H1 (cell line): ENCODE measurements at regions not wholly inside any gene's neighbourhood (a gene's known extent, or its start where the extent isn't known, plus 50 kb on each side); places are given as distances from the start of the nearest gene placed in this dataset.

Experiments
- CTCF ChIA-PET: fragments of 300-600 bp; sonication (Branson Sonifier 250); formaldehyde crosslinking; loops from one replicate; lab custom pipeline; 2021; ENCODE audit not compliant: partially characterized antibody; lab: Charles Lee
- POLR2A ChIA-PET: fragments of 300-600 bp; sonication (Branson Sonifier 250); formaldehyde crosslinking; loops from one replicate; lab custom pipeline; 2021; ENCODE audit warnings: inconsistent platforms; ENCODE audit not compliant: partially characterized antibody; lab: Charles Lee
- DNase-seq, 2 experiments: peaks; one replicate each; pipeline versions ENCODE4 v3.0.0 to v3.0.0-alpha.2; 2010 to 2022; ENCODE audit warnings: low spot score in 2 of 2, low read depth in 1 of 2, mixed read lengths in 1 of 2
- FAIRE-seq: peaks from 2 replicates; lab custom pipeline; 2011; peaks lifted over from hg19 to GRCh38; lab: Jason Lieb, UNC
- H2AFZ ChIP-seq: 2 replicates; pipeline ENCODE4 v1.8.1; 2012; ENCODE audit warnings: low read length, inconsistent platforms
- H2AK5ac ChIP-seq: 2 replicates; pipeline ENCODE4 v1.6.1; 2013; ENCODE audit warnings: low read depth, low read length
- H2BK120ac ChIP-seq: replicated peaks from 2 replicates; pipeline ENCODE3; 2013; ENCODE audit warnings: low read depth, low read length, inconsistent platforms
- H2BK12ac ChIP-seq: 2 replicates; pipeline ENCODE4 v1.6.1; 2013; ENCODE audit warnings: low read depth, low read length
- H2BK15ac ChIP-seq: 2 replicates; pipeline ENCODE4 v1.6.1; 2013; ENCODE audit warnings: low read length
- H2BK20ac ChIP-seq: 2 replicates; pipeline ENCODE4 v1.6.1; 2013; ENCODE audit warnings: low read length
- H2BK5ac ChIP-seq: 2 replicates; pipeline ENCODE4 v1.6.1; 2013; ENCODE audit warnings: low read depth, low read length
- H3K14ac ChIP-seq: 2 replicates; pipeline ENCODE4 v1.6.1; 2013; ENCODE audit warnings: inconsistent platforms; ENCODE audit not compliant: insufficient read length
- H3K18ac ChIP-seq: 2 replicates; pipeline ENCODE4 v1.6.1; 2013; ENCODE audit warnings: low read length; ENCODE audit errors: extremely low read depth
- H3K23ac ChIP-seq: 2 replicates; pipeline ENCODE4 v1.6.1; 2013; ENCODE audit warnings: inconsistent platforms; ENCODE audit not compliant: insufficient read length
- H3K23me2 ChIP-seq: 2 replicates; pipeline ENCODE4 v1.6.1; 2013; ENCODE audit warnings: low read depth, low read length
- H3K27ac ChIP-seq: 2 replicates; pipeline ENCODE4 v1.6.1; 2011; ENCODE audit warnings: low read depth, low read length, inconsistent platforms
- H3K27me3 ChIP-seq, 4 experiments: replicated peaks in 1 of 4; 1 replicate in 1 of 4; 2 replicates in 3 of 4; pipeline versions ENCODE4 v1.6.1 to v1.8.1; 2011 to 2013; ENCODE audit warnings: low read length in 3 of 4, mild to moderate bottlenecking in 3 of 4, inconsistent platforms in 2 of 4, mixed read lengths in 2 of 4, moderate library complexity in 1 of 4; ENCODE audit not compliant: control insufficient read depth in 3 of 4, insufficient read depth in 3 of 4; ENCODE audit errors: extremely low read depth in 1 of 4
- H3K36me3 ChIP-seq, 4 experiments: 2 replicates each; pipeline versions ENCODE4 v1.6.1 to v1.8.1; 2011 to 2013; ENCODE audit warnings: mild to moderate bottlenecking in 4 of 4, low read length in 3 of 4, moderate library complexity in 2 of 4, control low read depth in 1 of 4, inconsistent platforms in 1 of 4; ENCODE audit not compliant: insufficient read depth in 4 of 4, control insufficient read depth in 2 of 4
- H3K4ac ChIP-seq: replicated peaks from 2 replicates; pipeline ENCODE3; 2013; ENCODE audit warnings: low read length, low read depth, mixed read lengths, inconsistent platforms; ENCODE audit not compliant: insufficient read length
- H3K4me1 ChIP-seq, 4 experiments: replicated peaks in 1 of 4; 1 replicate in 1 of 4; 2 replicates in 3 of 4; pipeline versions ENCODE4 v1.6.1 to v1.8.1; 2011 to 2013; ENCODE audit warnings: low read length in 3 of 4, inconsistent platforms in 2 of 4, mixed read lengths in 1 of 4; ENCODE audit not compliant: insufficient read depth in 4 of 4, control insufficient read depth in 3 of 4
- H3K4me2 ChIP-seq, 2 experiments: 2 replicates each; pipeline versions ENCODE4 v1.6.1 to v1.8.1; 2011 to 2013; ENCODE audit warnings: low read depth in 2 of 2, low read length in 2 of 2, control low read depth in 1 of 2, inconsistent platforms in 1 of 2, mild to moderate bottlenecking in 1 of 2; ENCODE audit not compliant: insufficient read depth in 1 of 2
- H3K4me3 ChIP-seq, 4 experiments: fragments of 200-600, 300-600 bp in 1 of 4; sonication (generic), shearing (Covaris generic), sonication (Bioruptor Twin) in 1 of 4; 2 replicates each; pipeline versions ENCODE4 v1.5.1 to v1.8.1; 2011 to 2016; ENCODE audit warnings: low read length in 4 of 4, low read depth in 3 of 4, control low read depth in 2 of 4, inconsistent platforms in 2 of 4, mild to moderate bottlenecking in 2 of 4, mixed read lengths in 1 of 4, moderate library complexity in 1 of 4; ENCODE audit not compliant: insufficient read depth in 2 of 4; ENCODE audit errors: extremely low read depth in 1 of 4
- H3K56ac ChIP-seq: replicated peaks from 2 replicates; pipeline ENCODE3; 2013; ENCODE audit warnings: low read depth, mild to moderate bottlenecking, mixed read lengths, low read length, inconsistent platforms; ENCODE audit not compliant: insufficient read length
- H3K79me1 ChIP-seq: 2 replicates; pipeline ENCODE4 v1.6.1; 2013; ENCODE audit warnings: low read depth, low read length, control low read depth
- H3K79me2 ChIP-seq, 2 experiments: 2 replicates each; pipeline versions ENCODE4 v1.6.1 to v1.8.1; 2012 to 2013; ENCODE audit warnings: low read length in 2 of 2, mild to moderate bottlenecking in 2 of 2, inconsistent platforms in 1 of 2; ENCODE audit not compliant: insufficient read depth in 2 of 2, control insufficient read depth in 1 of 2
- H3K9ac ChIP-seq, 4 experiments: replicated peaks in 1 of 4; 1 replicate in 1 of 4; 2 replicates in 3 of 4; pipeline versions ENCODE4 v1.6.1 to v1.8.1; 2011 to 2013; ENCODE audit warnings: low read depth in 3 of 4, low read length in 3 of 4, control low read depth in 2 of 4, mild to moderate bottlenecking in 2 of 4, moderate library complexity in 2 of 4, inconsistent platforms in 1 of 4; ENCODE audit errors: extremely low read depth in 1 of 4
- H3K9me3 ChIP-seq, 2 experiments: 2 replicates each; pipeline versions ENCODE4 v1.6.1 to v1.8.1; 2012 to 2013; ENCODE audit warnings: mild to moderate bottlenecking in 2 of 2, moderate library complexity in 2 of 2, control low read depth in 1 of 2, inconsistent platforms in 1 of 2, low read depth in 1 of 2, low read length in 1 of 2, mixed read lengths in 1 of 2; ENCODE audit not compliant: insufficient read depth in 2 of 2
- H4K20me1 ChIP-seq, 2 experiments: replicated peaks in 1 of 2; 2 replicates each; pipeline versions ENCODE3 to v1.8.1; 2011 to 2013; ENCODE audit warnings: inconsistent platforms in 2 of 2, low read length in 2 of 2, mild to moderate bottlenecking in 1 of 2; ENCODE audit not compliant: insufficient read depth in 2 of 2, control insufficient read depth in 1 of 2
- H4K5ac ChIP-seq: 2 replicates; pipeline ENCODE4 v1.6.1; 2013; ENCODE audit warnings: low read length, low read depth, mixed read lengths, inconsistent platforms; ENCODE audit not compliant: insufficient read length
- H4K8ac ChIP-seq: 2 replicates; pipeline ENCODE4 v1.8.0; 2013; ENCODE audit warnings: mild to moderate bottlenecking, moderate library complexity, low read length, inconsistent platforms; ENCODE audit not compliant: insufficient read depth; ENCODE audit errors: extremely low read depth
- H4K91ac ChIP-seq: replicated peaks from 2 replicates; pipeline ENCODE3; 2013; ENCODE audit warnings: low read length, mixed read lengths, inconsistent platforms; ENCODE audit not compliant: insufficient read length
- BACH1 ChIP-seq: IDR thresholded peaks from 2 replicates; pipeline ENCODE4 v1.6.1; 2012; ENCODE audit warnings: low read length, improper control_type of control experiment
- BCL11A ChIP-seq, 2 experiments: IDR thresholded peaks; one replicate each; pipeline ENCODE4 v1.6.1; 2011; ENCODE audit warnings: low read depth in 2 of 2, low read length in 2 of 2, mild to moderate bottlenecking in 2 of 2
- BRCA1 ChIP-seq: IDR thresholded peaks from 2 replicates; pipeline ENCODE4 v1.6.1; 2012; ENCODE audit warnings: low read depth, low read length, improper control_type of control experiment
- EP300 ChIP-seq, 2 experiments: IDR thresholded peaks; 1 replicate in 1 of 2; 2 replicates in 1 of 2; pipeline ENCODE4 v1.6.1; 2011 to 2012; ENCODE audit warnings: low read depth in 2 of 2, low read length in 2 of 2, mild to moderate bottlenecking in 2 of 2, borderline replicate concordance in 1 of 2, inconsistent platforms in 1 of 2, moderate library complexity in 1 of 2
- EZH2 ChIP-seq: fragments of 200-600 bp; sonication (generic); IDR thresholded peaks from 2 replicates; pipeline ENCODE4 v1.7.1; 2012; ENCODE audit warnings: low read depth, mild to moderate bottlenecking, moderate library complexity, low read length, inconsistent platforms; ENCODE audit not compliant: severe bottlenecking
- FOSL1 ChIP-seq: IDR thresholded peaks from 2 replicates; pipeline ENCODE4 v1.6.1; 2011; ENCODE audit warnings: mild to moderate bottlenecking, low read depth, low read length, moderate library complexity; ENCODE audit not compliant: insufficient read depth
- JUN ChIP-seq: IDR thresholded peaks from 2 replicates; pipeline ENCODE4 v1.6.1; 2011; ENCODE audit warnings: low read depth, mild to moderate bottlenecking, improper control_type of control experiment, low read length
- MAX ChIP-seq: IDR thresholded peaks from 2 replicates; pipeline ENCODE4 v1.6.1; 2012; ENCODE audit warnings: inconsistent platforms
- PHF8 ChIP-seq: fragments of 200-600 bp; sonication (generic); conservative IDR thresholded peaks from 2 replicates; pipeline ENCODE4 v1.7.1; 2012; ENCODE audit warnings: low read depth, mild to moderate bottlenecking, inconsistent platforms, low read length, moderate library complexity
- POLR2A ChIP-seq, 2 experiments: IDR thresholded peaks; 1 replicate in 1 of 2; 2 replicates in 1 of 2; pipeline ENCODE4 v1.6.1; 2011; ENCODE audit warnings: low read depth in 2 of 2, low read length in 2 of 2, mild to moderate bottlenecking in 2 of 2; ENCODE audit errors: control extremely low read depth in 1 of 2
- RFX5 ChIP-seq: IDR thresholded peaks from 2 replicates; pipeline ENCODE4 v1.6.1; 2011; ENCODE audit warnings: low read depth, low read length, improper control_type of control experiment, borderline replicate concordance
- SP1 ChIP-seq: IDR thresholded peaks from 2 replicates; pipeline ENCODE4 v1.6.1; 2011; ENCODE audit warnings: low read depth, low read length
- ZNF274 ChIP-seq: IDR thresholded peaks from 2 replicates; pipeline ENCODE4 v1.7.0; 2012; ENCODE audit warnings: low read length, borderline replicate concordance; ENCODE audit errors: extremely low read depth
- WGBS, 2 experiments: shearing (Covaris generic) in 1 of 2; methylation state at CpG; one replicate each; pipeline versions ENCODE4 v1.1.6 to v1.1.7; 2013 to 2015; ENCODE audit warnings: low lambda C conversion rate in 2 of 2, mixed read lengths in 2 of 2, inconsistent platforms in 1 of 2, low coverage in 1 of 2, missing lambda C conversion rate in 1 of 2; ENCODE audit not compliant: insufficient replicate concordance in 2 of 2, insufficient coverage in 1 of 2, insufficient read length in 1 of 2; ENCODE audit errors: extremely low coverage in 1 of 2, missing lambda C conversion rate in 1 of 2; 5-methylcytosine and 5-hydroxymethylcytosine counted together
- TF ChIP-seq, protein P1 (sequence below): IDR thresholded peaks from 2 replicates; pipeline ENCODE4 v1.6.1; 2011; ENCODE audit warnings: low read length, improper control_type of control experiment

DNA sequence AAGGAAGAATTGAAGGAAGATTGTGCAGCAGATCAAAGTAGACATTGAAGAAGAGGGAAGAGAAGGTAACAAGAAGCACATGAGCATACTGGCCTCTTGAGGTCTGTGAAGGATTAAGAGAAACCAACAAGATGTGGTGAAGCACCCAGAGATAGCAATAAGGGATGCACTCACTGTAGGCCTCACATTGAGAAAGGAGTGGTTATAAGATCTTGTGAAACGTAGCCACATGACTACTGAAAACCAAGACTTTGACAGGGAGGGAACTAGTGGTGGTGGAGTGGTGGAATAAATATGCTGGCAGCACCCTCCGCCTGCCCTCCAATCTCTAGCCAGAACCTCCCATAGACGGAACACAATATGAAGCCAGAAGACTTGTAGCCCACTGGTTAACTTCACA is 651.2 kb downstream of the DIPK2A start:
- Histone ChIP-seq H4K91ac (no peak overlapping the region), H3K36me3 (no peaks in the 10 kb centered on the region; a peak in 1 of 8 replicates), H2BK120ac (no peak overlapping the region), H2BK12ac (no peak overlapping the region), H3K18ac (no peak overlapping the region), H3K79me1 (no peaks in the 10 kb centered on the region), H3K23me2 (no peaks in the 10 kb centered on the region), H4K5ac (no peak overlapping the region), H2AK5ac (0 out of 2 replicates have a peak overlapping the region, but pooled peaks have one; percentile 65), H4K8ac (no peak overlapping the region), H3K4me2 (no peak overlapping the region), H3K9ac (no peak overlapping the region), H3K79me2 (no peaks in the 10 kb centered on the region), H3K23ac (no peak overlapping the region), H3K14ac (no peak overlapping the region), H2BK5ac (no peak overlapping the region), H2BK15ac (no peak overlapping the region), H4K20me1 (no peaks in the 10 kb centered on the region), H3K9me3 (no peaks in the 10 kb centered on the region; a peak in 1 of 4 replicates), H3K27me3 (no peaks in the 10 kb centered on the region), H3K4me1 (no peaks in the 10 kb centered on the region), H3K27ac (no peak overlapping the region), H3K4ac (no peak overlapping the region), H2BK20ac (no peak overlapping the region), H3K4me3 (no peak overlapping the region), H2AFZ (no peak overlapping the region), H3K56ac (peak overlapping the region; percentile 19)
- DNase-seq (no peak), FAIRE-seq (no peak)
- ChIA-PET CTCF (no interaction called here), POLR2A (no interaction called here)
- 91% methylated on average over 3 of the region's 3 CpGs; no CpG with 5 or more reads in 1 of the 2 experiments for WGBS, 2 experiments
- TF ChIP-seq, protein P1, sequence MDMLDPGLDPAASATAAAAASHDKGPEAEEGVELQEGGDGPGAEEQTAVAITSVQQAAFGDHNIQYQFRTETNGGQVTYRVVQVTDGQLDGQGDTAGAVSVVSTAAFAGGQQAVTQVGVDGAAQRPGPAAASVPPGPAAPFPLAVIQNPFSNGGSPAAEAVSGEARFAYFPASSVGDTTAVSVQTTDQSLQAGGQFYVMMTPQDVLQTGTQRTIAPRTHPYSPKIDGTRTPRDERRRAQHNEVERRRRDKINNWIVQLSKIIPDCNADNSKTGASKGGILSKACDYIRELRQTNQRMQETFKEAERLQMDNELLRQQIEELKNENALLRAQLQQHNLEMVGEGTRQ = no peak
- TF ChIP-seq SP1 (no peak), FOSL1 (no peak), PHF8 (no peak), JUN (no peak), MAX (no peak), EP300 (IDR thresholded peaks at IDR 0.05; ENCODE audit: borderline replicate concordance in 1 of 2, low read depth in 2 of 2, low read length in 2 of 2) (no peak), BRCA1 (no peak), RFX5 (no peak), BCL11A (IDR thresholded peaks at IDR 0.05; ENCODE audit: low read depth in 2 of 2, low read length in 2 of 2) (no peak), EZH2 (no peak), POLR2A (IDR thresholded peaks at IDR 0.05; ENCODE audit: control extremely low read depth in 1 of 2, low read depth in 2 of 2, low read length in 2 of 2) (no peak), ZNF274 (no peak), BACH1 (no peak)
